Brain microvascular endothelial cell (primary cell): ENCODE measurements at regions not wholly inside any gene's neighbourhood (a gene's known extent, or its start where the extent isn't known, plus 50 kb on each side); places are given as distances from the start of the nearest gene placed in this dataset.
"Not testable (repeated sequence)": the region's sequence is repeated elsewhere in the genome, so short reads cannot be mapped to it uniquely, and the experiment has no call there.

ENCODE experiments used
- DNase-seq: peaks from one replicate; pipeline ENCODE4 v3.0.0-alpha.2; 2020
- H3K27ac ChIP-seq: fragments of 250-450 bp; sonication (Bioruptor Pico); 2 replicates; pipeline ENCODE4 v1.5.1; 2020; ENCODE audit warnings: mild to moderate bottlenecking, moderate library complexity
- H3K27me3 ChIP-seq: fragments of 250-450 bp; sonication (Bioruptor Pico); replicated peaks from 2 replicates; pipeline ENCODE4 v1.5.1; 2020; ENCODE audit warnings: mild to moderate bottlenecking
- H3K36me3 ChIP-seq: fragments of 250-450 bp; sonication (Bioruptor Pico); replicated peaks from 2 replicates; pipeline ENCODE4 v1.5.1; 2020; ENCODE audit warnings: mild to moderate bottlenecking
- H3K4me3 ChIP-seq: 2 replicates; pipeline ENCODE4 v1.5.1; 2011; ENCODE audit warnings: low read depth, mild to moderate bottlenecking, control low read depth, low read length, moderate library complexity
- CTCF ChIP-seq: IDR thresholded peaks from 2 replicates; pipeline ENCODE4 v1.5.1; 2011; ENCODE audit warnings: low read depth, mild to moderate bottlenecking, moderate library complexity, low read length, control low read depth, inconsistent platforms; ENCODE audit errors: missing control alignments
- in situ Hi-C: cut with HindIII; loops from 2 replicates; pipeline ENCODE4 v1.10.0; 2017; ENCODE audit warnings: low sequenced_read_pairs, low pct_ligation_motif_present

GRCh38 chr22:22754961-22755777, 110.8 kb downstream of the GGTLC2 start:
- TF ChIP-seq CTCF, result no peak
- H3K27me3 ChIP-seq, result peaks cover 19% of the 10 kb centered on the region
- in situ Hi-C loops, result no loop called here
- no peak for DNase-seq
- no peak overlapping the region for H3K4me3 ChIP-seq
- no peaks in the 10 kb centered on the region for H3K36me3 ChIP-seq
- no peak overlapping the region for H3K27ac ChIP-seq

- H3K27ac ChIP-seq, result no peak overlapping the region
- TF ChIP-seq CTCF, result no peak
- H3K27me3 ChIP-seq, result peaks cover 19% of the 10 kb centered on the region
- no peaks in the 10 kb centered on the region for H3K36me3 ChIP-seq
- H3K4me3 ChIP-seq, result no peak overlapping the region
- in situ Hi-C loops, result no loop called here
- DNase-seq, result no peak
These were observed 111.3 kb downstream of the GGTLC2 start for GRCh38 chr22:22755778-22756100.

- no peak for DNase-seq
- no peaks in the 10 kb centered on the region for H3K36me3 ChIP-seq
- no peak overlapping the region for H3K4me3 ChIP-seq
- H3K27ac ChIP-seq, result no peak overlapping the region
- H3K27me3 ChIP-seq, result peaks cover 19% of the 10 kb centered on the region
- in situ Hi-C loops, result no loop called here
- TF ChIP-seq CTCF, result no peak
These were observed 111.7 kb downstream of the GGTLC2 start for GRCh38 chr22:22756109-22756508.

GRCh38 chr22:22756551-22757201, 112.3 kb downstream of the GGTLC2 start:
- H3K36me3 ChIP-seq, H3K4me3 ChIP-seq, DNase-seq, in situ Hi-C loops, H3K27ac ChIP-seq: not testable (repeated sequence)
- peaks cover 19% of the 10 kb centered on the region for H3K27me3 ChIP-seq

GRCh38 chr22:22758101-22758807, 113.8 kb downstream of the GGTLC2 start:
- H3K27ac ChIP-seq, H3K36me3 ChIP-seq, in situ Hi-C loops, DNase-seq, H3K27me3 ChIP-seq, H3K4me3 ChIP-seq: not testable (repeated sequence)

GRCh38 chr22:22759371-22759770, 115.0 kb downstream of the GGTLC2 start:
- in situ Hi-C loops, result no loop called here
- no peak for DNase-seq
- Histone ChIP-seq H3K36me3 (no peaks in the 10 kb centered on the region), H3K27me3 (peaks cover 8% of the 10 kb centered on the region), H3K4me3 (no peak overlapping the region), H3K27ac (no peak overlapping the region)
- no peak for TF ChIP-seq CTCF
